Peyer's patch (tissue), 4 donors: ENCODE measurements at regions not wholly inside any gene's neighbourhood (a gene's known extent, or its start where the extent isn't known, plus 50 kb on each side); places are given as distances from the start of the nearest gene placed in this dataset.

ENCODE experiments used
- CTCF ChIP-seq, 6 experiments: fragments of 450-650 bp in 4 of 6; fragments of 200-600 bp in 2 of 6; sonication (generic) in 1 of 6; IDR thresholded peaks; one replicate each; pipeline ENCODE4 v1.5.1; 2017 to 2019; ENCODE audit warnings: antibody characterized with exemption in 6 of 6, mild to moderate bottlenecking in 3 of 6, moderate library complexity in 1 of 6
- POLR2A ChIP-seq, 2 donors: fragments of 450-650 bp; IDR thresholded peaks; one replicate each; pipeline ENCODE4 v1.5.1; 2017; ENCODE audit warnings: antibody characterized with exemption in 2 of 2, mild to moderate bottlenecking in 2 of 2, moderate library complexity in 2 of 2

DNA sequence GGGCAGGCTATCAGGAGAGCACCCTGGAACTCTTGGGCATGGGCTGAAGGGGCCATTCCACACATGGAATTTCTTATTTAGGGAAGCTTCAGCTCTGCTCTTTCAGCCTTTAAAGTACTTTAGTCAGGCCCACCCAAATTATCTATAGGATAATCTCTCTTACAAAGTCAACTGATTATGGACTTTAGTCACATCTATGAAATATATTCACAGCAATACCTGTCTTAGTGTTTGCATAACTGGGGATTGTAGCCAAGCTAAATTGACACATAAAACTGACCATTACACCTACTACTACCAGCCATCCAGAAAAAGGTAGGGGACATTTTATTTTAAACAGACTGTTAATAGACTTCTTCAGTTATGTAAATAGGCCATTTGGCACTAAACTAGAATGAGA lies 114.9 kb upstream of the VANGL1 start:
- TF ChIP-seq CTCF (IDR thresholded peaks at IDR 0.05) (no peak), POLR2A (IDR thresholded peaks at IDR 0.05) (no peak)
